Mesenchymal stem cell (in vitro differentiated cells and primary cell): ENCODE measurements at regions not wholly inside any gene's neighbourhood (a gene's known extent, or its start where the extent isn't known, plus 50 kb on each side); places are given as distances from the start of the nearest gene placed in this dataset.

Source experiments
- DNase-seq: peaks from one replicate; pipeline ENCODE4 v3.0.0-alpha.2; 2013
- H2AFZ ChIP-seq: one replicate; pipeline ENCODE4 v1.6.1; 2013; ENCODE audit warnings: low read depth, mild to moderate bottlenecking, control low read depth, inconsistent platforms, low read length, moderate library complexity
- H2AK5ac ChIP-seq: 2 replicates; pipeline ENCODE4 v1.6.1; 2013; ENCODE audit warnings: low read length, moderate library complexity, mild to moderate bottlenecking, inconsistent platforms; ENCODE audit not compliant: severe bottlenecking
- H2BK120ac ChIP-seq: one replicate; pipeline ENCODE4 v1.6.1; 2013; ENCODE audit warnings: low read depth, mild to moderate bottlenecking, inconsistent platforms, low read length, moderate library complexity
- H2BK12ac ChIP-seq, 2 experiments: one replicate each; pipeline ENCODE4 v1.6.1; 2013; ENCODE audit warnings: inconsistent platforms in 2 of 2, low read length in 2 of 2, mild to moderate bottlenecking in 2 of 2, moderate library complexity in 2 of 2, control low read depth in 1 of 2
- H2BK15ac ChIP-seq: one replicate; pipeline ENCODE4 v1.6.1; 2013; ENCODE audit warnings: mild to moderate bottlenecking, low read depth, inconsistent platforms; ENCODE audit not compliant: poor library complexity, severe bottlenecking
- H2BK5ac ChIP-seq: 2 replicates; pipeline ENCODE4 v1.6.1; 2013; ENCODE audit warnings: low read depth, mild to moderate bottlenecking, low read length, control low read depth, inconsistent platforms; ENCODE audit not compliant: poor library complexity, severe bottlenecking
- H3K14ac ChIP-seq, 2 experiments: one replicate each; pipeline ENCODE4 v1.6.1; 2013; ENCODE audit warnings: inconsistent platforms in 2 of 2, low read length in 2 of 2, control low read depth in 1 of 2, mild to moderate bottlenecking in 1 of 2, moderate library complexity in 1 of 2
- H3K18ac ChIP-seq, 2 experiments: one replicate each; pipeline ENCODE4 v1.6.1; 2013; ENCODE audit warnings: inconsistent platforms in 2 of 2, low read length in 2 of 2, control low read depth in 1 of 2, low read depth in 1 of 2, mild to moderate bottlenecking in 1 of 2
- H3K23ac ChIP-seq, 2 experiments: one replicate each; pipeline ENCODE4 v1.6.1; 2013; ENCODE audit warnings: inconsistent platforms in 2 of 2, low read length in 2 of 2, mild to moderate bottlenecking in 2 of 2, moderate library complexity in 2 of 2, control low read depth in 1 of 2
- H3K27ac ChIP-seq: 2 replicates; pipeline ENCODE4 v1.5.1; 2013; ENCODE audit warnings: mild to moderate bottlenecking, moderate library complexity, low read length, control low read depth, inconsistent platforms; ENCODE audit not compliant: poor library complexity, severe bottlenecking
- H3K27me3 ChIP-seq, 2 experiments: 2 replicates each; pipeline versions ENCODE4 v1.6.1 to v1.7.0; 2013; ENCODE audit warnings: low read length in 2 of 2, mild to moderate bottlenecking in 2 of 2, moderate library complexity in 2 of 2, control low read depth in 1 of 2, inconsistent platforms in 1 of 2; ENCODE audit not compliant: control insufficient read depth in 1 of 2, insufficient read depth in 1 of 2
- H3K36me3 ChIP-seq, 2 experiments: 2 replicates each; pipeline versions ENCODE4 v1.6.1 to v1.7.0; 2013; ENCODE audit warnings: low read length in 2 of 2, control low read depth in 1 of 2, inconsistent platforms in 1 of 2, low read depth in 1 of 2, mild to moderate bottlenecking in 1 of 2; ENCODE audit not compliant: insufficient read depth in 2 of 2, control insufficient read depth in 1 of 2
- H3K4ac ChIP-seq, 2 experiments: one replicate each; pipeline ENCODE4 v1.6.1; 2013; ENCODE audit warnings: inconsistent platforms in 2 of 2, low read length in 2 of 2, mild to moderate bottlenecking in 2 of 2, moderate library complexity in 2 of 2, control low read depth in 1 of 2, low read depth in 1 of 2
- H3K4me1 ChIP-seq: 2 replicates; pipeline ENCODE4 v1.6.1; 2013; ENCODE audit warnings: low read depth, low read length, control low read depth; ENCODE audit not compliant: control insufficient read depth, insufficient read depth
- H3K4me2 ChIP-seq: 2 replicates; pipeline ENCODE4 v1.6.1; 2013; ENCODE audit warnings: low read length, mild to moderate bottlenecking, inconsistent platforms; ENCODE audit not compliant: poor library complexity, severe bottlenecking
- H3K4me3 ChIP-seq, 2 experiments: 2 replicates each; pipeline versions ENCODE4 v1.5.1 to v1.7.0; 2013; ENCODE audit warnings: low read length in 2 of 2, mild to moderate bottlenecking in 2 of 2, control low read depth in 1 of 2, low read depth in 1 of 2; ENCODE audit not compliant: insufficient read depth in 1 of 2
- H3K79me1 ChIP-seq: replicated peaks from 2 replicates; pipeline ENCODE4 v1.6.1; 2013; ENCODE audit warnings: mild to moderate bottlenecking, control low read depth, low read length, inconsistent platforms; ENCODE audit not compliant: poor library complexity, severe bottlenecking
- H3K9ac ChIP-seq: 2 replicates; pipeline ENCODE4 v1.7.0; 2013; ENCODE audit warnings: mild to moderate bottlenecking, low read length, moderate library complexity
- H3K9me3 ChIP-seq: 2 replicates; pipeline ENCODE4 v1.7.0; 2013; ENCODE audit warnings: mild to moderate bottlenecking, low read length; ENCODE audit not compliant: control insufficient read depth
- H4K8ac ChIP-seq: one replicate; pipeline ENCODE4 v1.6.1; 2013; ENCODE audit warnings: inconsistent platforms, mild to moderate bottlenecking, low read length, moderate library complexity
- H4K91ac ChIP-seq: one replicate; pipeline ENCODE4 v1.6.1; 2013; ENCODE audit warnings: mild to moderate bottlenecking, low read length, inconsistent platforms
- WGBS: methylation state at CpG from one replicate; pipeline ENCODE4 v1.1.7; 2013; ENCODE audit warnings: mixed read lengths; 5-methylcytosine and 5-hydroxymethylcytosine counted together

DNA sequence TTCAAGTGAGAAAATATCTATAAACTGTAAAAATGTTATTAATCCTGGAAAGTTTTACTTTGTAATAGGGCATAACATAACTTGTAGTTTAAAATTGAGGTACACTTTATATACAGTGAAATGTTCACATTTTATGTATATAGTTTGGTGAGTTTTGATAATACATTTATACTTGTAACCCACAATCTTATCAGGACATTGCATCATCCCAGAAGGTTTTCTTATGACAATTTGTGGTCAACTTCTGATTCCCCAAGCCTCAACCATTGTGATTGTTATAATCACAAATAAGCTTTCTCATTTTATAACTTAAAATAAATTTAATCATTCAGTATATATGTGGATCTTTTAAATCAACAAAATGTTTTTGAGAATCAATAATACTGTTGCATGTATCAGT lies 151.1 kb downstream of the TFPI2 start:
- Histone ChIP-seq H4K8ac (no peak overlapping the region), H2AK5ac (no peak overlapping the region), H3K4me3 (no peak overlapping the region), H3K18ac (no peak overlapping the region), H3K9me3 (no peaks in the 10 kb centered on the region), H2BK12ac (no peak overlapping the region), H2BK5ac (no peak overlapping the region), H2BK15ac (no peak overlapping the region), H2BK120ac (no peak overlapping the region), H3K36me3 (no peaks in the 10 kb centered on the region), H3K14ac (no peak overlapping the region), H3K4me1 (no peaks in the 10 kb centered on the region), H3K9ac (no peak overlapping the region), H3K27me3 (no peaks in the 10 kb centered on the region), H3K27ac (no peak overlapping the region), H3K79me1 (no peaks in the 10 kb centered on the region), H3K4me2 (no peak overlapping the region), H3K4ac (no peak overlapping the region), H4K91ac (no peak overlapping the region), H3K23ac (no peak overlapping the region), H2AFZ (no peak overlapping the region)
- DNase-seq, result no peak

DNA sequence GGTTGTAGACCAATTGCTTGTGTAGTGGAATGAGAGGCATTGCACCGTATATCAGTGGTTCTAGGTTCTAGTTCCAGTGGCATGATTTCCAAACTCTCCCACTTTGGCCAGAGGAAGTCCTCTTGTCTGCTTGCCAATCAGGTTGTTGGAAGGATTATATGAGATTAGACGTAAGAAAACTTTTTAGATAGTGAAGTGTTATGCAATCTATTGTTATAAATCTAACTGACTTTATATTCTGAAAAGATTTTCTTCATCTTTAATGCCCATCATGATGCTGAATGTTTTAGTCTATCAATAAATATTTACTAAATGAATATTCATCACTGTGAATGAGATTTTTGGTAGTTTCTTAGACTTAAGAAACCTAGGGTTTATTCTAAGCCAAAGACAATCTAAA lies 152.6 kb downstream of the TFPI2 start:
- DNase-seq, result no peak
- Histone ChIP-seq H4K8ac (no peak overlapping the region), H3K4me1 (no peaks in the 10 kb centered on the region), H3K23ac (no peak overlapping the region), H3K9me3 (no peaks in the 10 kb centered on the region), H2BK12ac (no peak overlapping the region), H3K79me1 (no peaks in the 10 kb centered on the region), H2BK5ac (no peak overlapping the region), H3K4me2 (no peak overlapping the region), H3K27ac (no peak overlapping the region), H2AK5ac (no peak overlapping the region), H3K4ac (no peak overlapping the region), H2AFZ (no peak overlapping the region), H3K27me3 (no peaks in the 10 kb centered on the region), H2BK120ac (no peak overlapping the region), H3K9ac (no peak overlapping the region), H4K91ac (no peak overlapping the region), H3K14ac (no peak overlapping the region), H3K36me3 (no peaks in the 10 kb centered on the region), H3K4me3 (no peak overlapping the region), H2BK15ac (no peak overlapping the region), H3K18ac (no peak overlapping the region)
- WGBS, result 100% methylated on average over 1 of the region's 2 CpGs

DNA sequence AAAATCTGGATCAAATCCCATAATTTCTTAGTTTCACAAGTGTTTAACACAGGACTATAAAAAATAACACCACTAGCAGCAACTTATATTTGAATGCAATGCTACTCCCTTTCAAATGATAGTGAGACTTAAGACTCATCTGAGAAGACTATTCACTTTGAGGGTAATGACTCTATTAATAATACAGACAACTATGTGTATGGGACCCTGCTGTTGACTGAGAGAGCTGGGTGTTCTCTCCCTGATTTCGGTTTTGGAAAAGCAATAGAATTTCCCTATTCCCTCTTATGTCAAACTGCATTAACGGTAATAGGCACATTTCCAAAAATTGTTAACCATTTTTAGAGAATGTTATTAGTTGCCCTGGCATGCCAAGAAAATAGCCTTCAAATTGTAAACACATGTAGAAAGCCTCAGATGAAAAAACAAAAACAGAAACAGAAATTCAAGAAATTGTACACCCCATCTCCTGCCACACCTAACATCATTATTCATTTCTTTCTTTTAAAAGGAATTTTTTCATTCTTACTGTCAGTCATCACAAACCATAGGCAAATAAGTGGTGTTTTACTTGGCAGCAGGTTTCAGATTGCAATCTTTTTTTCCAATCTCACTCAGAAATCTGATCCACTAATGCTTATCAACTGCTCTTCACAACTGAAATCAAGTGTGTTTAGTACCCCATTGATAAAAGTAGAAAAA lies 153.7 kb downstream of the TFPI2 start:
- H2BK15ac ChIP-seq, result no peak overlapping the region
- no peak overlapping the region for H2AK5ac ChIP-seq
- H3K23ac ChIP-seq, result no peak overlapping the region
- no peak overlapping the region for H3K27ac ChIP-seq
- H2BK120ac ChIP-seq, result no peak overlapping the region
- no peak overlapping the region for H3K4me2 ChIP-seq
- no peaks in the 10 kb centered on the region for H3K79me1 ChIP-seq
- no peak overlapping the region for H3K9ac ChIP-seq
- H3K9me3 ChIP-seq, result no peaks in the 10 kb centered on the region
- no peak overlapping the region for H3K4me3 ChIP-seq
- H3K4ac ChIP-seq, result no peak overlapping the region
- no peak overlapping the region for H4K8ac ChIP-seq
- H4K91ac ChIP-seq, result no peak overlapping the region
- no peak for DNase-seq
- no peak overlapping the region for H3K18ac ChIP-seq
- H2BK5ac ChIP-seq, result no peak overlapping the region
- H3K27me3 ChIP-seq, result no peaks in the 10 kb centered on the region
- no peak overlapping the region for H2AFZ ChIP-seq
- H3K36me3 ChIP-seq, result no peaks in the 10 kb centered on the region
- 88% methylated on average over 2 of the region's 2 CpGs for WGBS
- no peaks in the 10 kb centered on the region for H3K4me1 ChIP-seq
- H3K14ac ChIP-seq, result no peak overlapping the region
- H2BK12ac ChIP-seq, result no peak overlapping the region

DNA sequence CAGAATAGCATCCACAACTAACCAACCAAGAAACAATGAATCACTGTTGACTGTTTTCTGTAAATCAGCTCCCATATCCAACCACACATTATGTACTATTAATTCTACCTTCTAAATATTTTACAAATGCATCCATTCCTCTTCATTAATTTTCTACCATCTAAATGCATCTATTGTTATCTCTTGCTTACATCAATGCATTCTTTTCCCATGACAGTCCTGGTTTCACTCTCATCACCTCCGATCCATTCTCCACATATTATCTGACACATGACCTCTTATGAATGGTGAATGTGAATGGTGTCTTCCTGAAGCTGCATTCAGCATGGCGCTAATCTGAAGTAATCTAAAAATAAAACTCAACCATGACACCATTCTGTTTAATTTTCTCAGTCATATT lies 153.8 kb upstream of the CALCR start:
- Histone ChIP-seq H3K4me2 (no peak overlapping the region), H3K27ac (peak overlapping the region; percentile 81), H2BK12ac (no peak overlapping the region), H3K4ac (no peak overlapping the region), H3K36me3 (no peaks in the 10 kb centered on the region), H2BK120ac (no peak overlapping the region), H2BK5ac (no peak overlapping the region), H3K4me1 (peaks cover 1% of the 10 kb centered on the region), H3K79me1 (no peaks in the 10 kb centered on the region), H2AFZ (no peak overlapping the region), H3K27me3 (peaks cover 0 to 6% of the 10 kb centered on the region in 2 experiments), H2AK5ac (no peak overlapping the region), H4K8ac (no peak overlapping the region), H3K9me3 (no peaks in the 10 kb centered on the region), H4K91ac (no peak overlapping the region), H3K14ac (no peak overlapping the region), H3K9ac (no peak overlapping the region), H3K23ac (no peak overlapping the region), H2BK15ac (no peak overlapping the region), H3K4me3 (no peak overlapping the region), H3K18ac (no peak overlapping the region)
- DNase-seq, result peak; percentile 3
- 40% methylated on average over 2 of the region's 2 CpGs for WGBS
